ENCODE measurements at regions not wholly inside any gene's neighbourhood (a gene's known extent, or its start where the extent isn't known, plus 50 kb on each side); places are given as distances from the start of the nearest gene placed in this dataset.
"Not testable (repeated sequence)": the region's sequence is repeated elsewhere in the genome, so short reads cannot be mapped to it uniquely, and the experiment has no call there.

DNA sequence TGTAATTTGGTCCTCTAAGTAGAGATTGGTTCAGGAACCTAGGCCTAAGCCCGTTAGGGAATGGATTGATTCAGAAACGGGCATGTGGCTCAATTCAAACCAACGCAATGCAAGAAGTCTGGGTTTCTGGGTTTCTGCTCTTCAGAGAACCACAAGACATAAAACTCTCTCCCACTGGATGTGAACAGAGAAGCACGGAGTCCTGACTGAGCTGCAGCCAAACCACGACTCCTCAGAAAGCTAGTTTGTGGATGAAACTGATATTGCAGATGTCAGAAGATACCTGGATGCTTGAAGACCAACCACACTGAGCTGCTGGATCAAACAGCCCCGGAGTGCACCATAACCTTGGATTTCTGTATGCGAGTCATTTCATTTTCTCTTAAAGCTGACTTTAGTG is 50.0 kb downstream of the SOD2 start:
- no peaks in the 10 kb centered on the region for H3K27me3 Mint-ChIP-seq (ENCODE audit: low read depth)
- intact Hi-C loops (cut with micrococcal nuclease): no loop called here
- no peaks in the 10 kb centered on the region for H3K36me3 Mint-ChIP-seq (ENCODE audit: low read depth)
- H3K4me3 Mint-ChIP-seq (ENCODE audit: low read depth): no peak overlapping the region
- peaks cover 6% of the 10 kb centered on the region for H3K4me1 Mint-ChIP-seq (ENCODE audit: low read depth)
- no peak for DNase-seq (ENCODE audit: low spot score)
- no peak overlapping the region for H3K27ac Mint-ChIP-seq
- no peaks in the 10 kb centered on the region for H3K9me3 Mint-ChIP-seq

DNA sequence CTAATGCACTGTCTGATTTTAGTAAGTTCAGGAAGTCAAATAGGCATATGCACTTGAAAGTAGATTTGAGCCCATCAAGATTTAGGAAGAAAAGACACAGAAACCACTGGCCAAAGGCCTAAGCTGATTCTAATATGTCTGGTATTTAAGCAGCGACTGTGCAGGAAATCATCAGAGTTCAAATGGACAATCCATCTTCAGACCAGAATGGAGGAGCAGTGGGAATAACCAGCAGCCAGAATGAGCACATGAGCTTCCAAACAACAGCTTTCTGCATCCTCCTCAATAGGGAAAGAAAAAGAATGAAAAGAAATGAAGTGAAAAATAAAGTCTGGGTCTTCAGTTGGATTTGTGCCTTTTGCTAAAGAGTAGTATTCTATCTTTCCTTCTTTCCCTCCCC is 50.6 kb downstream of the SOD2 start:
- no peak overlapping the region for H3K4me3 Mint-ChIP-seq (ENCODE audit: low read depth)
- peaks cover 6% of the 10 kb centered on the region for H3K4me1 Mint-ChIP-seq (ENCODE audit: low read depth)
- no peaks in the 10 kb centered on the region for H3K36me3 Mint-ChIP-seq (ENCODE audit: low read depth)
- intact Hi-C loops (cut with micrococcal nuclease): no loop called here
- H3K9me3 Mint-ChIP-seq: no peaks in the 10 kb centered on the region
- no peaks in the 10 kb centered on the region for H3K27me3 Mint-ChIP-seq (ENCODE audit: low read depth)
- no peak for DNase-seq (ENCODE audit: low spot score)
- no peak overlapping the region for H3K27ac Mint-ChIP-seq

DNA sequence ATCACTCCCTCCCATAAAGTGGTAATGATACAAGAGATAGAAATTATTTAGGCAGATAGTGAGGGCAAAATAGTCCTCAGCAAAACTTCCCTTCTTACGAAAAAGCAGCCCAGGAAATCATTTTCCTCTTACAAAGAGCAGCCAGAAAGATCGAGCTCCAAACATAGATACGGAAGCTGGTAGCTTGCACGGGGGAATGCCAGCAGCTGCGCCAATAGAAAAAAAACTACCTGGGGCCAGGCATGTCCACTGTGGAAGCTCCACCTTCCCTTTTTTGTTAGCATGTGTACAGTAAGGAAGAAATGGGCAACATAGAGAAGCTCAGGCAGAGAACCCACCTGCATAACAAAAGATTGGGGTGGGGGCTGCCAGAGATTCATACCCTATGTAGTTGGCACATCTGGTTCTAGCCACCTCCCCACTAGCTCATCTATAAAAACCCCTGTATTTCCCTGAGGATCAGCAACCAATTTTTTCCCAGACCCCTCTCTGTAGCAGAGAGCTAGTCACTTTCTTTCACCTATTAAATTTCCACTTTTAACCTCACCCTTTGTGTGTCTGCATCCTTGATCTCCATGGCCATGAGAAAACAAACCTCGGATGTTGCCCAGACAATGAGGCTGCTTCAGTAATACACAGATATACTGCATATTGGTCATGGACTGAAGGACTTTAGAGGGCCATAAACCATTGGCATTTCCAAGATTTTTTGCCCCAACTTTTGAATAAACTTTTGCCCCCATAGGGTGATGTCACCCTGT is 52.1 kb downstream of the SOD2 start:
- Mint-ChIP-seq H3K27me3 (ENCODE audit: low read depth) (no peaks in the 10 kb centered on the region), H3K27ac (no peak overlapping the region), H3K36me3 (ENCODE audit: low read depth) (no peaks in the 10 kb centered on the region), H3K4me1 (ENCODE audit: low read depth) (peaks cover 3% of the 10 kb centered on the region), H3K9me3 (no peaks in the 10 kb centered on the region), H3K4me3 (ENCODE audit: low read depth) (no peak overlapping the region)
- intact Hi-C loops (cut with micrococcal nuclease): no loop called here
- DNase-seq (ENCODE audit: low spot score): no peak

DNA sequence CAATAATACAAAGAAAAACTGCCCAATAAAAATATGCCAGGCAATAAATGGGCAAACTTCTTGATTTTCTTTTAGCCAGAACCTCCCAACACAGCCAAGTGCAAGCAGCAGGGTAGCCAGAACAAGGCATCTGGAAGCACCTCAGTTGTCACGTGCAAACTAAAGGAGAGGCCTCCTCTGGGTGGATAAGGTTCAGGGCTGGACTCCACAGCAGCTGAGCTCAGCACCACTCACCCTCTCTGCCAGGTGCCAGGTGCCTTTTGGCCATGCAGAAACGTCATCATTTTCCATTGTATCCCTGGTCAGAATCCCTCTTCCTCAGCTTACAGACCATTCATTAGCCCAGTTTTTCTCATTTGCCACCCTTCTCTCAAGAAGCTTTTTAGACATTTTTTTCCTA is 52.7 kb downstream of the SOD2 start:
- no peak overlapping the region for H3K4me3 Mint-ChIP-seq (ENCODE audit: low read depth)
- H3K4me1 Mint-ChIP-seq (ENCODE audit: low read depth): no peaks in the 10 kb centered on the region
- intact Hi-C loops (cut with micrococcal nuclease): no loop called here
- no peaks in the 10 kb centered on the region for H3K9me3 Mint-ChIP-seq
- H3K36me3 Mint-ChIP-seq (ENCODE audit: low read depth): no peaks in the 10 kb centered on the region
- DNase-seq (ENCODE audit: low spot score): no peak
- H3K27ac Mint-ChIP-seq: no peak overlapping the region
- no peaks in the 10 kb centered on the region for H3K27me3 Mint-ChIP-seq (ENCODE audit: low read depth)

DNA sequence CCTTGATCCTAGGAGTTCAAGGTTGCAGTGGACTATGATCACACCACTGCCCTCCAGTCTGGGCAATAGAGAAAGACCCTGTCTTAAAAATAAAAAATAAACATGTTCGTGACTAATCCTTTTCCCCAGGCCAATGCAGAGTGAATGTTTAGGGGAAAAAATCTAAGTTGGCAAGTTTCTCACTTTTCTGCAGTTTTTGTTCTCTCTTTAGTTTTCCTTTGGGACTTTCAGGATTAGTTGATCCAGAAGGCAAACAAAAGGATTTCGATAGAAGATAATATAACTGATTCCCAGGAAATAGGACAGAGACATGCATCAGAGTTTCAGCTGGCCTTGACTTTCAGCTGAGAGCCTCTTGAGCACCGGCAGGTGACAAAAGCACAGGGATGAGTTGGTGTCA is 53.3 kb downstream of the SOD2 start:
- Mint-ChIP-seq H3K36me3 (ENCODE audit: low read depth) (no peaks in the 10 kb centered on the region), H3K27ac (no peak overlapping the region), H3K4me1 (ENCODE audit: low read depth) (no peaks in the 10 kb centered on the region), H3K27me3 (ENCODE audit: low read depth) (no peaks in the 10 kb centered on the region), H3K4me3 (ENCODE audit: low read depth) (no peak overlapping the region), H3K9me3 (no peaks in the 10 kb centered on the region)
- DNase-seq (ENCODE audit: low spot score): no peak
- intact Hi-C loops (cut with micrococcal nuclease): no loop called here

DNA sequence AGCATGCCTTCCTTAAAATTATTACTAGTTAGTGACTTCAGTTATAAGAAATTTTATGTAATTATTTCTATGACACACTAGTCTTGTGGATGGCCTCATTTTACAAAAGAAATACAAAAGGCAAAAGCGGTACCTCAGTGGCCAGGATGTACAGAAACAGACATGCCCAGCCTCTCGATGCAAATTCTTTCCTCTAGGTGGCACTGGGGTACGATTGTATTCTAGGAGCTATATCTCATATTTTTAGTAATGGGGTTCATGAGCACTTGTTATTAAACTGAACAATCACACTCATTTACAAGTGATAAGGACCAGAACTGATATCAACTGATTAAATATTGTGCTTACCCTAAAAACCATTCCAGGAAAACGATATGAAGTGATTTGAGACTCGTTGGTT is 59.8 kb downstream of the SOD2 start:
- no peaks in the 10 kb centered on the region for H3K36me3 Mint-ChIP-seq (ENCODE audit: low read depth)
- intact Hi-C loops (cut with micrococcal nuclease): no loop called here
- H3K9me3 Mint-ChIP-seq: no peaks in the 10 kb centered on the region
- H3K4me3 Mint-ChIP-seq (ENCODE audit: low read depth): no peak overlapping the region
- no peak for DNase-seq (ENCODE audit: low spot score)
- no peaks in the 10 kb centered on the region for H3K4me1 Mint-ChIP-seq (ENCODE audit: low read depth)
- no peak overlapping the region for H3K27ac Mint-ChIP-seq
- no peaks in the 10 kb centered on the region for H3K27me3 Mint-ChIP-seq (ENCODE audit: low read depth)

- intact Hi-C loops (cut with micrococcal nuclease): no loop called here
- no peaks in the 10 kb centered on the region for H3K36me3 Mint-ChIP-seq (ENCODE audit: low read depth)
- DNase-seq (ENCODE audit: low spot score): no peak
- H3K27ac Mint-ChIP-seq: no peak overlapping the region
- H3K27me3 Mint-ChIP-seq (ENCODE audit: low read depth): peaks cover 2% of the 10 kb centered on the region
- H3K4me3 Mint-ChIP-seq (ENCODE audit: low read depth): no peak overlapping the region
- no peaks in the 10 kb centered on the region for H3K4me1 Mint-ChIP-seq (ENCODE audit: low read depth)
- no peaks in the 10 kb centered on the region for H3K9me3 Mint-ChIP-seq
Measured at GRCh38 chr6:159631886-159632285, 61.2 kb downstream of the SOD2 start.

- H3K4me3 Mint-ChIP-seq (ENCODE audit: low read depth): no peak overlapping the region
- no peaks in the 10 kb centered on the region for H3K4me1 Mint-ChIP-seq (ENCODE audit: low read depth)
- H3K9me3 Mint-ChIP-seq: no peaks in the 10 kb centered on the region
Measured at GRCh38 chr6:159627939-159628338, 65.1 kb downstream of the SOD2 start.

DNA sequence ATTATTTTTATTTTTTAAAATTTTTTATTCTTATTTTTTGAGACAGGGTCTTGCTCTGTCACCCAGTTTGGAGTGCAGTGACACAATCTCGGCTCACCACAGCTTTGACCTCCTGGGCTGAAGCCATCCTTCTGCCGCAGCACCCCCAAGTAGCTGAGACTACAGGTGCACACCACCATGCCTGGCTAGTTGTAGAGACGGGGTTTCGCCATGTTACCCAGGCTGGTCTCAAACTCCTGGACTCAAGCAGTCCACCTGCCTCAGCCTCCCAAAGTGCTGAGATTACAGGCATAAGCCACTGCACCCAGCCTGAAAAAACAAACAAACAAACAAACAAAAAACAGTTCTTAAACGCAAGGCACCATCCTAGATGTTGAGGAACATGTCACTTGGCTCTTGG is 66.5 kb downstream of the SOD2 start:
- DNase-seq (ENCODE audit: low spot score); H3K27ac Mint-ChIP-seq; H3K4me1 Mint-ChIP-seq (ENCODE audit: low read depth); H3K27me3 Mint-ChIP-seq (ENCODE audit: low read depth); H3K36me3 Mint-ChIP-seq (ENCODE audit: low read depth); H3K4me3 Mint-ChIP-seq (ENCODE audit: low read depth); H3K9me3 Mint-ChIP-seq; intact Hi-C loops (cut with micrococcal nuclease): not testable (repeated sequence)

More at GRCh38 chr6:159627939-159628338, 65.1 kb downstream of the SOD2 start:
- Mint-ChIP-seq H3K27ac (no peak overlapping the region), H3K36me3 (ENCODE audit: low read depth) (no peaks in the 10 kb centered on the region), H3K27me3 (ENCODE audit: low read depth) (peaks cover 2% of the 10 kb centered on the region)
- intact Hi-C loops (cut with micrococcal nuclease): no loop called here
- no peak for DNase-seq (ENCODE audit: low spot score)

- H3K27ac Mint-ChIP-seq: no peak overlapping the region
- DNase-seq (ENCODE audit: low spot score): no peak
- peaks cover 9% of the 10 kb centered on the region for H3K27me3 Mint-ChIP-seq (ENCODE audit: low read depth)
- H3K4me1 Mint-ChIP-seq (ENCODE audit: low read depth): no peaks in the 10 kb centered on the region
- H3K36me3 Mint-ChIP-seq (ENCODE audit: low read depth): no peaks in the 10 kb centered on the region
- H3K4me3 Mint-ChIP-seq (ENCODE audit: low read depth): no peak overlapping the region
- peaks cover under 1% of the 10 kb centered on the region for H3K9me3 Mint-ChIP-seq
- intact Hi-C loops (cut with micrococcal nuclease): no loop called here
Measured at GRCh38 chr6:159623156-159623555, 69.9 kb downstream of the SOD2 start.

DNA sequence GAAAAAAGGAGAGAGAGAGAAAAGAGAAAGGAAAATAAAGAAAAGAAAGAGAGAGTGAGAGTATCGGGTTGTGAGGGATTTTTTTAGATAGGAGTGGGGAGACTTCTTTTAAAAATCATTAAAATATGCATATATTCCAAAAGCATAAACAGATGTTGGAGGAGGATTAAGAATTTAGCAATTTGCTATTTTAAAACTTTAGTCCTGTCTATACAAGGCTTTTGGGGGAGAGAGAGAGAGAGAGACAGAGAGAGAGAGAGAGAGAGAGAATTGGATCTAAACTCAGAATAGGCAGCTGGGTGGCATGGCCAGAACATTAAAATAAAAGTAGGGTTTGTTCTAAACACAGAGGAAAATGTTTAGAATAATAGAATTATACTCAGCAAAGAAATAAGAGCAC is 72.1 kb downstream of the SOD2 start:
- H3K9me3 Mint-ChIP-seq: peaks cover 18% of the 10 kb centered on the region
- DNase-seq (ENCODE audit: low spot score): no peak
- no peaks in the 10 kb centered on the region for H3K4me1 Mint-ChIP-seq (ENCODE audit: low read depth)
- intact Hi-C loops (cut with micrococcal nuclease): no loop called here
- H3K36me3 Mint-ChIP-seq (ENCODE audit: low read depth): no peaks in the 10 kb centered on the region
- H3K4me3 Mint-ChIP-seq (ENCODE audit: low read depth): no peak overlapping the region
- no peak overlapping the region for H3K27ac Mint-ChIP-seq
- H3K27me3 Mint-ChIP-seq (ENCODE audit: low read depth): peaks cover 7% of the 10 kb centered on the region

GRCh38 chr6:159617444-159617843 is 75.6 kb downstream of the SOD2 start:
- H3K27ac Mint-ChIP-seq: no peak overlapping the region
- H3K4me1 Mint-ChIP-seq (ENCODE audit: low read depth): no peaks in the 10 kb centered on the region
- H3K9me3 Mint-ChIP-seq: peaks cover 26% of the 10 kb centered on the region
- no peaks in the 10 kb centered on the region for H3K36me3 Mint-ChIP-seq (ENCODE audit: low read depth)
- DNase-seq (ENCODE audit: low spot score): no peak
- no peak overlapping the region for H3K4me3 Mint-ChIP-seq (ENCODE audit: low read depth)
- intact Hi-C loops (cut with micrococcal nuclease): no loop called here
- H3K27me3 Mint-ChIP-seq (ENCODE audit: low read depth): peaks cover 7% of the 10 kb centered on the region

GRCh38 chr6:159616456-159616855 is 76.6 kb downstream of the SOD2 start:
- intact Hi-C loops (cut with micrococcal nuclease): no loop called here
- Mint-ChIP-seq H3K27me3 (ENCODE audit: low read depth) (peaks cover 7% of the 10 kb centered on the region), H3K9me3 (peaks cover 26% of the 10 kb centered on the region), H3K36me3 (ENCODE audit: low read depth) (no peaks in the 10 kb centered on the region), H3K27ac (no peak overlapping the region), H3K4me3 (ENCODE audit: low read depth) (no peak overlapping the region), H3K4me1 (ENCODE audit: low read depth) (no peaks in the 10 kb centered on the region)
- DNase-seq (ENCODE audit: low spot score): no peak

GRCh38 chr6:159615918-159616317 is 77.1 kb downstream of the SOD2 start:
- DNase-seq (ENCODE audit: low spot score): no peak
- Mint-ChIP-seq H3K27me3 (ENCODE audit: low read depth) (peaks cover 5% of the 10 kb centered on the region), H3K4me3 (ENCODE audit: low read depth) (no peak overlapping the region), H3K9me3 (peaks cover 26% of the 10 kb centered on the region), H3K4me1 (ENCODE audit: low read depth) (no peaks in the 10 kb centered on the region), H3K27ac (no peak overlapping the region), H3K36me3 (ENCODE audit: low read depth) (no peaks in the 10 kb centered on the region)
- intact Hi-C loops (cut with micrococcal nuclease): no loop called here
